H1 (cell line): ENCODE measurements at regions not wholly inside any gene's neighbourhood (a gene's known extent, or its start where the extent isn't known, plus 50 kb on each side); places are given as distances from the start of the nearest gene placed in this dataset.

Source experiments
- CTCF ChIA-PET: fragments of 300-600 bp; sonication (Branson Sonifier 250); formaldehyde crosslinking; loops from one replicate; lab custom pipeline; 2021; ENCODE audit not compliant: partially characterized antibody; lab: Charles Lee
- POLR2A ChIA-PET: fragments of 300-600 bp; sonication (Branson Sonifier 250); formaldehyde crosslinking; loops from one replicate; lab custom pipeline; 2021; ENCODE audit warnings: inconsistent platforms; ENCODE audit not compliant: partially characterized antibody; lab: Charles Lee
- DNase-seq, 2 experiments: peaks; one replicate each; pipeline versions ENCODE4 v3.0.0 to v3.0.0-alpha.2; 2010 to 2022; ENCODE audit warnings: low spot score in 2 of 2, low read depth in 1 of 2, mixed read lengths in 1 of 2
- FAIRE-seq: peaks from 2 replicates; lab custom pipeline; 2011; peaks lifted over from hg19 to GRCh38; lab: Jason Lieb, UNC
- H2AFZ ChIP-seq: 2 replicates; pipeline ENCODE4 v1.8.1; 2012; ENCODE audit warnings: low read length, inconsistent platforms
- H2AK5ac ChIP-seq: 2 replicates; pipeline ENCODE4 v1.6.1; 2013; ENCODE audit warnings: low read depth, low read length
- H2BK120ac ChIP-seq: replicated peaks from 2 replicates; pipeline ENCODE3; 2013; ENCODE audit warnings: low read depth, low read length, inconsistent platforms
- H2BK12ac ChIP-seq: 2 replicates; pipeline ENCODE4 v1.6.1; 2013; ENCODE audit warnings: low read depth, low read length
- H2BK15ac ChIP-seq: 2 replicates; pipeline ENCODE4 v1.6.1; 2013; ENCODE audit warnings: low read length
- H2BK20ac ChIP-seq: 2 replicates; pipeline ENCODE4 v1.6.1; 2013; ENCODE audit warnings: low read length
- H2BK5ac ChIP-seq: 2 replicates; pipeline ENCODE4 v1.6.1; 2013; ENCODE audit warnings: low read depth, low read length
- H3K14ac ChIP-seq: 2 replicates; pipeline ENCODE4 v1.6.1; 2013; ENCODE audit warnings: inconsistent platforms; ENCODE audit not compliant: insufficient read length
- H3K18ac ChIP-seq: 2 replicates; pipeline ENCODE4 v1.6.1; 2013; ENCODE audit warnings: low read length; ENCODE audit errors: extremely low read depth
- H3K23ac ChIP-seq: 2 replicates; pipeline ENCODE4 v1.6.1; 2013; ENCODE audit warnings: inconsistent platforms; ENCODE audit not compliant: insufficient read length
- H3K23me2 ChIP-seq: 2 replicates; pipeline ENCODE4 v1.6.1; 2013; ENCODE audit warnings: low read depth, low read length
- H3K27ac ChIP-seq: 2 replicates; pipeline ENCODE4 v1.6.1; 2011; ENCODE audit warnings: low read depth, low read length, inconsistent platforms
- H3K27me3 ChIP-seq, 4 experiments: replicated peaks in 1 of 4; 1 replicate in 1 of 4; 2 replicates in 3 of 4; pipeline versions ENCODE4 v1.6.1 to v1.8.1; 2011 to 2013; ENCODE audit warnings: low read length in 3 of 4, mild to moderate bottlenecking in 3 of 4, inconsistent platforms in 2 of 4, mixed read lengths in 2 of 4, moderate library complexity in 1 of 4; ENCODE audit not compliant: control insufficient read depth in 3 of 4, insufficient read depth in 3 of 4; ENCODE audit errors: extremely low read depth in 1 of 4
- H3K36me3 ChIP-seq, 4 experiments: 2 replicates each; pipeline versions ENCODE4 v1.6.1 to v1.8.1; 2011 to 2013; ENCODE audit warnings: mild to moderate bottlenecking in 4 of 4, low read length in 3 of 4, moderate library complexity in 2 of 4, control low read depth in 1 of 4, inconsistent platforms in 1 of 4; ENCODE audit not compliant: insufficient read depth in 4 of 4, control insufficient read depth in 2 of 4
- H3K4ac ChIP-seq: replicated peaks from 2 replicates; pipeline ENCODE3; 2013; ENCODE audit warnings: low read length, low read depth, mixed read lengths, inconsistent platforms; ENCODE audit not compliant: insufficient read length
- H3K4me1 ChIP-seq, 4 experiments: replicated peaks in 1 of 4; 1 replicate in 1 of 4; 2 replicates in 3 of 4; pipeline versions ENCODE4 v1.6.1 to v1.8.1; 2011 to 2013; ENCODE audit warnings: low read length in 3 of 4, inconsistent platforms in 2 of 4, mixed read lengths in 1 of 4; ENCODE audit not compliant: insufficient read depth in 4 of 4, control insufficient read depth in 3 of 4
- H3K4me2 ChIP-seq, 2 experiments: 2 replicates each; pipeline versions ENCODE4 v1.6.1 to v1.8.1; 2011 to 2013; ENCODE audit warnings: low read depth in 2 of 2, low read length in 2 of 2, control low read depth in 1 of 2, inconsistent platforms in 1 of 2, mild to moderate bottlenecking in 1 of 2; ENCODE audit not compliant: insufficient read depth in 1 of 2
- H3K4me3 ChIP-seq, 4 experiments: fragments of 200-600, 300-600 bp in 1 of 4; sonication (generic), shearing (Covaris generic), sonication (Bioruptor Twin) in 1 of 4; 2 replicates each; pipeline versions ENCODE4 v1.5.1 to v1.8.1; 2011 to 2016; ENCODE audit warnings: low read length in 4 of 4, low read depth in 3 of 4, control low read depth in 2 of 4, inconsistent platforms in 2 of 4, mild to moderate bottlenecking in 2 of 4, mixed read lengths in 1 of 4, moderate library complexity in 1 of 4; ENCODE audit not compliant: insufficient read depth in 2 of 4; ENCODE audit errors: extremely low read depth in 1 of 4
- H3K56ac ChIP-seq: replicated peaks from 2 replicates; pipeline ENCODE3; 2013; ENCODE audit warnings: low read depth, mild to moderate bottlenecking, mixed read lengths, low read length, inconsistent platforms; ENCODE audit not compliant: insufficient read length
- H3K79me1 ChIP-seq: 2 replicates; pipeline ENCODE4 v1.6.1; 2013; ENCODE audit warnings: low read depth, low read length, control low read depth
- H3K79me2 ChIP-seq, 2 experiments: 2 replicates each; pipeline versions ENCODE4 v1.6.1 to v1.8.1; 2012 to 2013; ENCODE audit warnings: low read length in 2 of 2, mild to moderate bottlenecking in 2 of 2, inconsistent platforms in 1 of 2; ENCODE audit not compliant: insufficient read depth in 2 of 2, control insufficient read depth in 1 of 2
- H3K9ac ChIP-seq, 4 experiments: replicated peaks in 1 of 4; 1 replicate in 1 of 4; 2 replicates in 3 of 4; pipeline versions ENCODE4 v1.6.1 to v1.8.1; 2011 to 2013; ENCODE audit warnings: low read depth in 3 of 4, low read length in 3 of 4, control low read depth in 2 of 4, mild to moderate bottlenecking in 2 of 4, moderate library complexity in 2 of 4, inconsistent platforms in 1 of 4; ENCODE audit errors: extremely low read depth in 1 of 4
- H3K9me3 ChIP-seq, 2 experiments: 2 replicates each; pipeline versions ENCODE4 v1.6.1 to v1.8.1; 2012 to 2013; ENCODE audit warnings: mild to moderate bottlenecking in 2 of 2, moderate library complexity in 2 of 2, control low read depth in 1 of 2, inconsistent platforms in 1 of 2, low read depth in 1 of 2, low read length in 1 of 2, mixed read lengths in 1 of 2; ENCODE audit not compliant: insufficient read depth in 2 of 2
- H4K20me1 ChIP-seq, 2 experiments: replicated peaks in 1 of 2; 2 replicates each; pipeline versions ENCODE3 to v1.8.1; 2011 to 2013; ENCODE audit warnings: inconsistent platforms in 2 of 2, low read length in 2 of 2, mild to moderate bottlenecking in 1 of 2; ENCODE audit not compliant: insufficient read depth in 2 of 2, control insufficient read depth in 1 of 2
- H4K5ac ChIP-seq: 2 replicates; pipeline ENCODE4 v1.6.1; 2013; ENCODE audit warnings: low read length, low read depth, mixed read lengths, inconsistent platforms; ENCODE audit not compliant: insufficient read length
- H4K8ac ChIP-seq: 2 replicates; pipeline ENCODE4 v1.8.0; 2013; ENCODE audit warnings: mild to moderate bottlenecking, moderate library complexity, low read length, inconsistent platforms; ENCODE audit not compliant: insufficient read depth; ENCODE audit errors: extremely low read depth
- H4K91ac ChIP-seq: replicated peaks from 2 replicates; pipeline ENCODE3; 2013; ENCODE audit warnings: low read length, mixed read lengths, inconsistent platforms; ENCODE audit not compliant: insufficient read length
- TF ChIP-seq, protein P1 (sequence below): IDR thresholded peaks from 2 replicates; pipeline ENCODE4 v1.6.1; 2011; ENCODE audit warnings: low read depth, mild to moderate bottlenecking, low read length; ENCODE audit not compliant: insufficient read depth

DNA sequence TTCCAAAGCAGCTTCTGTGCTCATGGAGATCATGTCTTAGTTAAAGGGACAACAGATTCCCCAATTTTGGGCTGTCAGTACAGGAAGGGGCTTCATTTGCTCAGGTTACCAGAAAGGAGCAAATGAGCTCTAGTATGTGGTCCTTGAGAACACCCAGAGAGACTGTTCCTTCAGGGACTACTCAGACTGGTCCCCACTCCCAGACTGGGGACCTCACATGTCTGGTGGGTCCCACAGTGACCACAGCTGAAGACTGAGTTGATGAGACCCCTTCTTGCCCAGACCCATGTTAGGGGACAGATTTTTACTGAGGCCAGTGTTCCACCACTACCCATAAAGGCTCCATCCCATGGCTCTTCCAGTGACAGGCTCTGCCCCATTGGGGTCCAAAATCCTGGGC is 1695.2 kb downstream of the TP53TG3F start:
- H3K27ac ChIP-seq: no peak overlapping the region
- H2BK120ac ChIP-seq: no peak overlapping the region
- no peaks in the 10 kb centered on the region for H3K79me1 ChIP-seq
- H3K14ac ChIP-seq: no peak overlapping the region
- H3K27me3 ChIP-seq: no peaks in the 10 kb centered on the region
- DNase-seq (no peak), FAIRE-seq (no peak)
- no peak overlapping the region for H2AFZ ChIP-seq
- no peaks in the 10 kb centered on the region for H4K20me1 ChIP-seq
- no peak overlapping the region for H4K5ac ChIP-seq
- no peak overlapping the region for H2AK5ac ChIP-seq
- CTCF ChIA-PET: no interaction called here
- H2BK15ac ChIP-seq: no peak overlapping the region
- H2BK12ac ChIP-seq: no peak overlapping the region
- no peak overlapping the region for H2BK5ac ChIP-seq
- H3K23ac ChIP-seq: no peak overlapping the region
- H3K18ac ChIP-seq: no peak overlapping the region
- no peak overlapping the region for H2BK20ac ChIP-seq
- H3K9ac ChIP-seq: no peak overlapping the region
- no peak overlapping the region for H3K4me2 ChIP-seq
- H3K23me2 ChIP-seq: no peaks in the 10 kb centered on the region
- no peaks in the 10 kb centered on the region for H3K4me1 ChIP-seq
- H3K36me3 ChIP-seq: no peaks in the 10 kb centered on the region
- H4K91ac ChIP-seq: no peak overlapping the region
- POLR2A ChIA-PET: no interaction called here
- H3K4me3 ChIP-seq: no peak overlapping the region
- no peak overlapping the region for H4K8ac ChIP-seq
- no peak overlapping the region for H3K56ac ChIP-seq
- no peaks in the 10 kb centered on the region for H3K79me2 ChIP-seq
- no peak overlapping the region for H3K4ac ChIP-seq
- peaks cover 56 to 79% of the 10 kb centered on the region in 2 experiments for H3K9me3 ChIP-seq
- TF ChIP-seq, protein P1, sequence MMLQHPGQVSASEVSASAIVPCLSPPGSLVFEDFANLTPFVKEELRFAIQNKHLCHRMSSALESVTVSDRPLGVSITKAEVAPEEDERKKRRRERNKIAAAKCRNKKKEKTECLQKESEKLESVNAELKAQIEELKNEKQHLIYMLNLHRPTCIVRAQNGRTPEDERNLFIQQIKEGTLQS: no peak
